ENCODE measurements at regions not wholly inside any gene's neighbourhood (a gene's known extent, or its start where the extent isn't known, plus 50 kb on each side); places are given as distances from the start of the nearest gene placed in this dataset.

- Histone ChIP-seq H3K4me1 (ENCODE audit: low read depth) (no peaks in the 10 kb centered on the region), H3K9me3 (ENCODE audit: low read depth) (no peaks in the 10 kb centered on the region), H3K27ac (no peak overlapping the region), H3K36me3 (no peaks in the 10 kb centered on the region), H3K4me3 (no peak overlapping the region), H3K27me3 (no peaks in the 10 kb centered on the region)
- no peak for DNase-seq (ENCODE audit: low read depth in 1 of 2, low spot score in 1 of 2)
- TF ChIP-seq, protein P1, sequence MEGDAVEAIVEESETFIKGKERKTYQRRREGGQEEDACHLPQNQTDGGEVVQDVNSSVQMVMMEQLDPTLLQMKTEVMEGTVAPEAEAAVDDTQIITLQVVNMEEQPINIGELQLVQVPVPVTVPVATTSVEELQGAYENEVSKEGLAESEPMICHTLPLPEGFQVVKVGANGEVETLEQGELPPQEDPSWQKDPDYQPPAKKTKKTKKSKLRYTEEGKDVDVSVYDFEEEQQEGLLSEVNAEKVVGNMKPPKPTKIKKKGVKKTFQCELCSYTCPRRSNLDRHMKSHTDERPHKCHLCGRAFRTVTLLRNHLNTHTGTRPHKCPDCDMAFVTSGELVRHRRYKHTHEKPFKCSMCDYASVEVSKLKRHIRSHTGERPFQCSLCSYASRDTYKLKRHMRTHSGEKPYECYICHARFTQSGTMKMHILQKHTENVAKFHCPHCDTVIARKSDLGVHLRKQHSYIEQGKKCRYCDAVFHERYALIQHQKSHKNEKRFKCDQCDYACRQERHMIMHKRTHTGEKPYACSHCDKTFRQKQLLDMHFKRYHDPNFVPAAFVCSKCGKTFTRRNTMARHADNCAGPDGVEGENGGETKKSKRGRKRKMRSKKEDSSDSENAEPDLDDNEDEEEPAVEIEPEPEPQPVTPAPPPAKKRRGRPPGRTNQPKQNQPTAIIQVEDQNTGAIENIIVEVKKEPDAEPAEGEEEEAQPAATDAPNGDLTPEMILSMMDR (IDR thresholded peaks at IDR 0.05; ENCODE audit: low read depth, low read length) = no peak
Observed at GRCh38 chr2:64904413-64905329, 84.5 kb upstream of the SLC1A4 start.

GRCh38 chr2:64905338-64906024 is 83.7 kb upstream of the SLC1A4 start:
- TF ChIP-seq, protein P1 (IDR thresholded peaks at IDR 0.05; ENCODE audit: low read depth, low read length) = no peak
- H3K9me3 ChIP-seq (ENCODE audit: low read depth) = no peaks in the 10 kb centered on the region
- DNase-seq (ENCODE audit: low read depth in 1 of 2, low spot score in 1 of 2) = no peak
- no peaks in the 10 kb centered on the region for H3K36me3 ChIP-seq
- H3K4me3 ChIP-seq = no peak overlapping the region
- no peak overlapping the region for H3K27ac ChIP-seq
- H3K27me3 ChIP-seq = no peaks in the 10 kb centered on the region
- H3K4me1 ChIP-seq (ENCODE audit: low read depth) = no peaks in the 10 kb centered on the region

- H3K4me3 ChIP-seq = no peak overlapping the region
- no peak for DNase-seq (ENCODE audit: low read depth in 1 of 2, low spot score in 1 of 2)
- TF ChIP-seq, protein P1 (IDR thresholded peaks at IDR 0.05; ENCODE audit: low read depth, low read length) = no peak
- H3K36me3 ChIP-seq = no peaks in the 10 kb centered on the region
- H3K9me3 ChIP-seq (ENCODE audit: low read depth) = no peaks in the 10 kb centered on the region
- H3K4me1 ChIP-seq (ENCODE audit: low read depth) = no peaks in the 10 kb centered on the region
- H3K27ac ChIP-seq = no peak overlapping the region
- H3K27me3 ChIP-seq = no peaks in the 10 kb centered on the region
Observed at GRCh38 chr2:64906853-64907536, 82.2 kb upstream of the SLC1A4 start.

GRCh38 chr2:64908406-64908805 is 80.8 kb upstream of the SLC1A4 start:
- Histone ChIP-seq H3K27ac (no peak overlapping the region), H3K9me3 (ENCODE audit: low read depth) (no peaks in the 10 kb centered on the region), H3K4me1 (ENCODE audit: low read depth) (no peaks in the 10 kb centered on the region), H3K36me3 (no peaks in the 10 kb centered on the region), H3K27me3 (no peaks in the 10 kb centered on the region), H3K4me3 (no peak overlapping the region)
- TF ChIP-seq, protein P1 (IDR thresholded peaks at IDR 0.05; ENCODE audit: low read depth, low read length) = no peak
- no peak for DNase-seq (ENCODE audit: low read depth in 1 of 2, low spot score in 1 of 2)

- DNase-seq (ENCODE audit: low read depth in 1 of 2, low spot score in 1 of 2) = no peak
- no peaks in the 10 kb centered on the region for H3K9me3 ChIP-seq (ENCODE audit: low read depth)
- H3K36me3 ChIP-seq = no peaks in the 10 kb centered on the region
- no peaks in the 10 kb centered on the region for H3K27me3 ChIP-seq
- no peak overlapping the region for H3K4me3 ChIP-seq
- H3K4me1 ChIP-seq (ENCODE audit: low read depth) = no peaks in the 10 kb centered on the region
- H3K27ac ChIP-seq = no peak overlapping the region
- TF ChIP-seq, protein P1 (IDR thresholded peaks at IDR 0.05; ENCODE audit: low read depth, low read length) = no peak
Observed at GRCh38 chr2:64910523-64910922, 78.7 kb upstream of the SLC1A4 start.
